ENCODE measurements at regions not wholly inside any gene's neighbourhood (a gene's known extent, or its start where the extent isn't known, plus 50 kb on each side); places are given as distances from the start of the nearest gene placed in this dataset.

- DNase-seq = no peak
These were observed 359.4 kb downstream of the ARAP2 start for GRCh38 chr4:35884714-35885480.

- DNase-seq = no peak
These were observed 346.5 kb downstream of the ARAP2 start for GRCh38 chr4:35897808-35898207.

- no peak for DNase-seq
These were observed 343.7 kb downstream of the ARAP2 start for GRCh38 chr4:35900286-35901243.

- DNase-seq = no peak
These were observed 332.1 kb downstream of the ARAP2 start for GRCh38 chr4:35912174-35912573.

GRCh38 chr4:35918491-35918977, 325.8 kb downstream of the ARAP2 start:
- no peak for DNase-seq

GRCh38 chr4:35925806-35926205, 318.5 kb downstream of the ARAP2 start:
- DNase-seq = no peak

- no peak for DNase-seq
These were observed 317.5 kb downstream of the ARAP2 start for GRCh38 chr4:35926788-35927187.

- DNase-seq = no peak
These were observed 310.4 kb downstream of the ARAP2 start for GRCh38 chr4:35933901-35934300.

GRCh38 chr4:35934320-35934981, 309.9 kb downstream of the ARAP2 start:
- no peak for DNase-seq

- no peak for DNase-seq
These were observed 305.4 kb downstream of the ARAP2 start for GRCh38 chr4:35938936-35939335.

GRCh38 chr4:35939751-35940150, 304.6 kb downstream of the ARAP2 start:
- DNase-seq = no peak

GRCh38 chr4:35942092-35942491, 302.2 kb downstream of the ARAP2 start:
- DNase-seq = no peak

- DNase-seq = no peak
These were observed 300.7 kb downstream of the ARAP2 start for GRCh38 chr4:35943606-35944005.

GRCh38 chr4:35948171-35948570, 296.1 kb downstream of the ARAP2 start:
- no peak for DNase-seq

- no peak for DNase-seq
These were observed 293.9 kb downstream of the ARAP2 start for GRCh38 chr4:35950442-35950841.

- no peak for DNase-seq
These were observed 291.6 kb downstream of the ARAP2 start for GRCh38 chr4:35952751-35953150.

GRCh38 chr4:35963383-35963782, 280.9 kb downstream of the ARAP2 start:
- no peak for DNase-seq

GRCh38 chr4:35963974-35964515, 280.3 kb downstream of the ARAP2 start:
- DNase-seq = no peak

GRCh38 chr4:35965300-35965699, 279.0 kb downstream of the ARAP2 start:
- DNase-seq = no peak

GRCh38 chr4:35966566-35966965, 277.7 kb downstream of the ARAP2 start:
- DNase-seq = no peak

GRCh38 chr4:35970366-35970960, 273.9 kb downstream of the ARAP2 start:
- no peak for DNase-seq

- DNase-seq = no peak
These were observed 271.5 kb downstream of the ARAP2 start for GRCh38 chr4:35972814-35973213.

Data from right forelimb (tissue), 1 donor.